Testis (tissue), 2 donors: ENCODE measurements at regions not wholly inside any gene's neighbourhood (a gene's known extent, or its start where the extent isn't known, plus 50 kb on each side); places are given as distances from the start of the nearest gene placed in this dataset.

ENCODE experiments used
- CTCF ChIP-seq, 3 experiments: fragments of 450-650 bp in 2 of 3; fragments of 200-600 bp in 1 of 3; sonication (generic) in 1 of 3; IDR thresholded peaks; one replicate each; pipeline ENCODE4 v1.5.1; 2016 to 2019; ENCODE audit warnings: antibody characterized with exemption in 3 of 3, mild to moderate bottlenecking in 2 of 3, moderate library complexity in 1 of 3
- POLR2A ChIP-seq: fragments of 450-650 bp; IDR thresholded peaks from one replicate; pipeline ENCODE4 v1.6.1; 2017; ENCODE audit warnings: antibody characterized with exemption, mild to moderate bottlenecking, moderate library complexity

- TF ChIP-seq CTCF (IDR thresholded peaks at IDR 0.05) (no peak), POLR2A (no peak)
Observed at GRCh38 chr7:46123-46829, 146.1 kb upstream of the FAM20C start.
